Activated CD4-positive, alpha-beta T cell treated with anti-CD3 and anti-CD28 coated beads for 48 hours (primary cell): ENCODE measurements at regions not wholly inside any gene's neighbourhood (a gene's known extent, or its start where the extent isn't known, plus 50 kb on each side); places are given as distances from the start of the nearest gene placed in this dataset.

ENCODE experiments used
- DNase-seq: peaks from one replicate; pipeline ENCODE4 v3.0.0-alpha.2; 2020

- DNase-seq: no peak
Measured at GRCh38 chr7:53719122-53719521, 683.7 kb downstream of the POM121L12 start.

- DNase-seq: no peak
Measured at GRCh38 chr7:53740971-53741370, 705.5 kb downstream of the POM121L12 start.

GRCh38 chr7:53743697-53744402 is 708.4 kb downstream of the POM121L12 start:
- DNase-seq: no peak

- no peak for DNase-seq
Measured at GRCh38 chr7:53744403-53744760, 708.9 kb downstream of the POM121L12 start.

GRCh38 chr7:53756946-53757345 is 721.5 kb downstream of the POM121L12 start:
- no peak for DNase-seq

GRCh38 chr7:53768186-53768585 is 732.8 kb downstream of the POM121L12 start:
- DNase-seq: no peak

GRCh38 chr7:53771701-53772100 is 736.3 kb downstream of the POM121L12 start:
- DNase-seq: no peak

- DNase-seq: no peak
Measured at GRCh38 chr7:53776323-53776722, 740.9 kb downstream of the POM121L12 start.

- no peak for DNase-seq
Measured at GRCh38 chr7:53789741-53790140, 752.4 kb upstream of the VSTM2A start.

GRCh38 chr7:53794816-53795215 is 747.4 kb upstream of the VSTM2A start:
- DNase-seq: no peak

GRCh38 chr7:53800746-53801145 is 741.4 kb upstream of the VSTM2A start:
- no peak for DNase-seq

- DNase-seq: no peak
Measured at GRCh38 chr7:53806119-53806518, 736.1 kb upstream of the VSTM2A start.

- peak; percentile 7 for DNase-seq
Measured at GRCh38 chr7:53811555-53812079, 730.6 kb upstream of the VSTM2A start.

- no peak for DNase-seq
Measured at GRCh38 chr7:53812135-53812534, 730.0 kb upstream of the VSTM2A start.

- DNase-seq: no peak
Measured at GRCh38 chr7:53835301-53835700, 706.9 kb upstream of the VSTM2A start.

- DNase-seq: no peak
Measured at GRCh38 chr7:53877688-53878087, 664.5 kb upstream of the VSTM2A start.

GRCh38 chr7:53900856-53901528 is 641.2 kb upstream of the VSTM2A start:
- DNase-seq: no peak

GRCh38 chr7:53904355-53904754 is 637.8 kb upstream of the VSTM2A start:
- DNase-seq: no peak

GRCh38 chr7:53917637-53918036 is 624.5 kb upstream of the VSTM2A start:
- DNase-seq: no peak

GRCh38 chr7:53920011-53920410 is 622.2 kb upstream of the VSTM2A start:
- DNase-seq: no peak

GRCh38 chr7:53940483-53940882 is 601.7 kb upstream of the VSTM2A start:
- no peak for DNase-seq

- DNase-seq: no peak
Measured at GRCh38 chr7:53947732-53948131, 594.4 kb upstream of the VSTM2A start.

- no peak for DNase-seq
Measured at GRCh38 chr7:53965716-53966115, 576.5 kb upstream of the VSTM2A start.

GRCh38 chr7:53983480-53983879 is 558.7 kb upstream of the VSTM2A start:
- DNase-seq: no peak

- no peak for DNase-seq
Measured at GRCh38 chr7:53984776-53985175, 557.4 kb upstream of the VSTM2A start.
